Rectal smooth muscle tissue (tissue), 1 donor: ENCODE measurements at regions not wholly inside any gene's neighbourhood (a gene's known extent, or its start where the extent isn't known, plus 50 kb on each side); places are given as distances from the start of the nearest gene placed in this dataset.
"Not testable (repeated sequence)": the region's sequence is repeated elsewhere in the genome, so short reads cannot be mapped to it uniquely, and the experiment has no call there.

Experiments used
- H3K27ac ChIP-seq: one replicate; pipeline ENCODE4 v1.7.0; 2013; ENCODE audit warnings: low read depth, low read length, inconsistent platforms
- H3K27me3 ChIP-seq: one replicate; pipeline ENCODE4 v1.7.0; 2013; ENCODE audit warnings: low read length; ENCODE audit not compliant: control insufficient read depth, insufficient read depth
- H3K36me3 ChIP-seq: one replicate; pipeline ENCODE4 v1.7.0; 2013; ENCODE audit warnings: low read length; ENCODE audit not compliant: control insufficient read depth, insufficient read depth
- H3K4me1 ChIP-seq: one replicate; pipeline ENCODE4 v1.7.0; 2013; ENCODE audit warnings: low read length; ENCODE audit not compliant: control insufficient read depth, insufficient read depth
- H3K4me3 ChIP-seq: one replicate; pipeline ENCODE4 v1.7.0; 2013; ENCODE audit warnings: low read length
- H3K9ac ChIP-seq: one replicate; pipeline ENCODE4 v1.7.0; 2013; ENCODE audit warnings: low read length

- Histone ChIP-seq H3K27ac (no peak overlapping the region), H3K9ac (no peak overlapping the region), H3K27me3 (no peaks in the 10 kb centered on the region), H3K36me3 (no peaks in the 10 kb centered on the region), H3K4me1 (no peaks in the 10 kb centered on the region), H3K4me3 (no peak overlapping the region)
Observed at GRCh38 chr20:29410806-29411457, 1846.5 kb upstream of the DEFB115 start.

DNA sequence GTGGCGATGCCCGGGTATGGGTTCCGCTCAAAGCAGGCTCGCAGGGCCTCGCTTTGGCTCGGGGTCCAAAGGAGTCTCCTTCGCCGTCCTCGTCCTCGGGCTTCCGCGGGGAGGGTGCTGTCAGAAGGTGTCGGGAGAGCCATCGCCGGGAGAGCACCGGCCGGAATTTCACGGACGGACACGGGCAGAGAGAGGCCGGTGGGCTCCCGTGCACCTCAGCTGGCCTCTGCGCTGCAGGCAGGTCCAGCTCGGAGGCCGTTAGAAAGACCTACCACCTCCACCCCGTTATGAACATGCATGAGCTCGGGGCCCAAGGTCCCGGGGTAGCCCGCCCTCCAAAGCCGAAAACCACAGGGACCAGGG lies 1846.0 kb upstream of the DEFB115 start:
- H3K4me1 ChIP-seq, H3K36me3 ChIP-seq, H3K4me3 ChIP-seq, H3K27ac ChIP-seq, H3K27me3 ChIP-seq, H3K9ac ChIP-seq: not testable (repeated sequence)

GRCh38 chr20:29419378-29419777 lies 1838.1 kb upstream of the DEFB115 start:
- H3K27me3 ChIP-seq, result no peaks in the 10 kb centered on the region
- no peaks in the 10 kb centered on the region for H3K4me1 ChIP-seq

GRCh38 chr20:29427201-29428060 lies 1830.0 kb upstream of the DEFB115 start:
- no peak overlapping the region for H3K27ac ChIP-seq
- no peaks in the 10 kb centered on the region for H3K4me1 ChIP-seq
- H3K36me3 ChIP-seq, result no peaks in the 10 kb centered on the region
- H3K27me3 ChIP-seq, result no peaks in the 10 kb centered on the region
- no peak overlapping the region for H3K9ac ChIP-seq
- no peak overlapping the region for H3K4me3 ChIP-seq

More at GRCh38 chr20:29419378-29419777, 1838.1 kb upstream of the DEFB115 start:
- Histone ChIP-seq H3K4me3 (no peak overlapping the region), H3K9ac (no peak overlapping the region), H3K27ac (no peak overlapping the region), H3K36me3 (no peaks in the 10 kb centered on the region)

- no peak overlapping the region for H3K9ac ChIP-seq
- H3K36me3 ChIP-seq, result no peaks in the 10 kb centered on the region
- H3K27ac ChIP-seq, result no peak overlapping the region
- H3K4me3 ChIP-seq, result no peak overlapping the region
- H3K4me1 ChIP-seq, result no peaks in the 10 kb centered on the region
- no peaks in the 10 kb centered on the region for H3K27me3 ChIP-seq
Observed at GRCh38 chr20:29430531-29430930, 1826.9 kb upstream of the DEFB115 start.

- H3K9ac ChIP-seq, H3K27me3 ChIP-seq, H3K4me1 ChIP-seq, H3K27ac ChIP-seq, H3K4me3 ChIP-seq, H3K36me3 ChIP-seq: not testable (repeated sequence)
Observed at GRCh38 chr20:29440721-29441120, 1816.7 kb upstream of the DEFB115 start.

- H3K4me3 ChIP-seq, result peak overlapping the region; percentile 10
- H3K9ac ChIP-seq, H3K36me3 ChIP-seq, H3K27ac ChIP-seq, H3K27me3 ChIP-seq, H3K4me1 ChIP-seq: not testable (repeated sequence)
Observed at GRCh38 chr20:29443206-29443781, 1814.2 kb upstream of the DEFB115 start.

DNA sequence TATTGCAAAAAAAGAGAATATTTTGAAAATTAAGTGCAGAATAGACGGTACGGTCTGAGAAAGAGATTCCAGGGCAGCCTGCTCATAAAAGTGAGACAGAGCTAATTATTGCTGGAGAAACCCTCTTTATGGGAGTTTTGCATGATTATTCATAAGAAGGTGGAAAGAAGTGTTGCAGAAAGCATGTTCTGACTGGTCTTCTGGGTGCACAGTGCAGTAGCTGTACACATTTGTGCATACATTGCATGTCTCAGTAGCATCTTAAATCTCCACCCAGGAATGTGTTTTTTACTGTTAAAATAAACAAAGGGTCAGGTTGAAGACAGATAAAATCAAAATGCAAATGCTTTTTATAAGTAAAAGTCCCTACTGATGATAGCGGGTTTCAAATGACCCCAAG lies 1813.6 kb upstream of the DEFB115 start:
- H3K9ac ChIP-seq, result no peak overlapping the region
- H3K27me3 ChIP-seq, result no peaks in the 10 kb centered on the region
- H3K36me3 ChIP-seq, result no peaks in the 10 kb centered on the region
- no peak overlapping the region for H3K4me3 ChIP-seq
- H3K27ac ChIP-seq, result no peak overlapping the region
- no peaks in the 10 kb centered on the region for H3K4me1 ChIP-seq

DNA sequence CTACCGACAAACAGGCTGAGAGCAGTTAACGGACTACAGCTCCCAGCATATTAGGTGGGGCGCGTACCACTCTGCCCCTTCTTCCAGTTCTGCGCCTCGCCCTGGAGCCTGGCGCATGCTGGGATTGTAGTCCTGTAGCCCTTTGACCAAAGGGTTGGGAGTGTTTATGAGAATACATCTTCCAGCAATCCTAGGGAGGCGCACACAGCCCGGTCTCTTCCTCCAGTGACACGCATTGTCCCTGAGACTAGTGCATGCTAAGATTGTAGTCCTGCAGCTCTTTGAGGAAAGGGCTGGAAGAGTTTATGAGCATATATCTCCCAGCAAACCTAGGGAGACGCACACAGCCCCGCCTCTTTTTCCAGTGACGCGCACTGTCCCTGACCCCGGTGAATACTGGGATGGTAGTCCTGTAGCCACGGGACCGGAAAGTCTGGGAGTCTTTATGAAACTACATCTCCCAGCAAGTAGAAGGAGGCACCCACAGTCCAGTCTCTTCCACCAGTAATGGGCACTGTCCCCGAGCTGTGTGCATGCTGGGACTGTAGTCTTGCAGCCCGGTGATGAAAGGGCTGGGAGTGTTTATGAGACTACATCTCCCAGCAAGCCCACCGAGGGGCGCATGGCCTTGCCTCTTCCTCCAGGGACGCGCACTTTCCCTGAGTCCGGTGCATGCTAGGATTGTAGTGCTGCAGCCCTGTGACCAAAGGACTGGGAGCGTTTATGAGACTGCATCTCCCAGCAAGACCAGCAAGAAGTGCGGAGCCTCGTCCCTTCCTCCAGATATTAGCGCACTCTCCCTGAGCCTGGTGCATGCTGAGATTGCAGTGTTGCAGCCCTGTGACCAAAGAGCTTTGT lies 1812.2 kb upstream of the DEFB115 start:
- peak overlapping the region; percentile 32 for H3K4me3 ChIP-seq
- H3K27me3 ChIP-seq, H3K36me3 ChIP-seq, H3K27ac ChIP-seq, H3K9ac ChIP-seq, H3K4me1 ChIP-seq: not testable (repeated sequence)

DNA sequence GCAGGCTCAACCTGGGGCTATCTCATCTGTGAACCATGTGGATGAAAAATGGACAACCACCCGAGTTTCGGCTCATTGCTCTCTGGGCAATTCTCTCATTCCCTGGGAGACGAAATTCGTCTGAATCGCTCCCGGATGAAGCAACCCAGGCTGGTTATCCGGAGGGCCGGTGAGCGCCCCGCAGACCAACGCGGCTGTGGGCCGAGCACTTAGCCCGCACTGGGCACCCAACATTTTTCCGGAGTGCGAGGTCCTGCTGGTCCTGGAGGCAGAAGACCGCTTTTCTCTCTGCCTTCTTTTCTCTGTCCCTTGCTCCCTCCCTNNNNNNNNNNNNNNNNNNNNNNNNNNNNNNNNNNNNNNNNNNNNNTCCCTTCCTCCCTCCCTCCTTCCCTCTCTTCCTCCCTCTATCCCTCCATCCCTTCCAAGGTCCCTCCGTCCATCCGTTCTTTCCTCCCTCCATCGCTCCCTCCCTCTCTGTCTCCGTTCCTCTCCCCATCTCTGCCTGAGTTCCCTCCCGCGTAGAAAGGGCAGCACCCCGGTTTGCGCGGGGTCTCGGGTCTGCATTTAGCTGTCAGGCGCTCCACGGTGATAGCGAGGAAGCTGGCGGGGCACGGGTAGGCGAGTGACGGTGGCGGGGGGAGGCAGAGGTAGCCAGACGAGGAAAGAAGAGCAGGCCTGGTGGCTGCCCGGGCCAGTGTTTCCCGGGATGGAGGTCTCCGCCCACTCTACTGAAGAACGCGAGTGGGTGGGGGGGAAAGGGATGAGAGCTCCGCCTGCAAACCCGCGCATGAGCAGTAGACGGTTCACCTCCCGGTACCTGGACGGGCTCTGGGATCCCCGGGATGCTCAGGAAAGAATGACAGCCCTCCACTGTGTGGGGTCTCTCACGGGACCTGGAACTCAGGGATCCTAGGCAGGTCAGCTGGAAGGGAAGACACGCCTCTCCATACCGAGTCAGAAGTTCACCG lies 1809.7 kb upstream of the DEFB115 start:
- not testable (repeated sequence) for H3K4me3 ChIP-seq, H3K4me1 ChIP-seq, H3K27me3 ChIP-seq

GRCh38 chr20:29448806-29449470 lies 1808.5 kb upstream of the DEFB115 start:
- H3K27me3 ChIP-seq, result no peaks in the 10 kb centered on the region
- no peak overlapping the region for H3K9ac ChIP-seq
- no peak overlapping the region for H3K4me3 ChIP-seq
- no peaks in the 10 kb centered on the region for H3K4me1 ChIP-seq
- no peaks in the 10 kb centered on the region for H3K36me3 ChIP-seq
- H3K27ac ChIP-seq, result no peak overlapping the region

More for the DNA sequence above, 1809.7 kb upstream of the DEFB115 start:
- H3K36me3 ChIP-seq, H3K9ac ChIP-seq, H3K27ac ChIP-seq: not testable (repeated sequence)
